ENCODE measurements at regions not wholly inside any gene's neighbourhood (a gene's known extent, or its start where the extent isn't known, plus 50 kb on each side); places are given as distances from the start of the nearest gene placed in this dataset.
A peak's percentile ranks its signal among the peaks of the same experiment; 100 is the strongest.
"Not testable (repeated sequence)": the region's sequence is repeated elsewhere in the genome, so short reads cannot be mapped to it uniquely, and the experiment has no call there.

DNA sequence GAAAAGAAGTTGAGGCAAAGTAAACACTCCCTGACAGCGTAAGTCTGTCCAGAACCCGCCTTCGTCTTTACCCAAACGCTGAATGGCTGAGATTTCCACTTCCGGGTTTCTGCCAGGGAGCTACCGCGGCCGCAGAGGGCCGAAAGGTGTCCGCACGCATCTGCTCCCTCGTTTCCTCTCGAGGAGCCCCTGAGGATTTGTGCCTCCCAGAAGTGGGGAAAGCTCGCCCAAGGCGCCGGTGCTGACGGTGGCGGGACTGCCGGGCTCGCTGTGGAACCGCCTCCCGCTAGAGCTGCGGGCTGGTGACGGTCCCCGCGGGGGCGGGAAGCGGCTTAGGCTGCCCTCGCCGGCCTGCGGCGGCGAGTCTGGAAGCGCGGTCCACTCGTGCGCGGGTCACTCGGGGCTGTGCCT, 1760.2 kb upstream of the DEFB115 start:
- Histone ChIP-seq H3K4me1 (ENCODE audit: control insufficient read depth in 1 of 2, insufficient read depth in 2 of 2, low read length in 2 of 2) (no peaks in the 10 kb centered on the region), H3K9me3 (ENCODE audit: control insufficient read depth in 1 of 2, low read length in 2 of 2) (peaks cover 0 to 9% of the 10 kb centered on the region in 2 donors), H3K27me3 (ENCODE audit: low read depth, low read length) (no peaks in the 10 kb centered on the region), H3K4me3 (ENCODE audit: low read depth in 1 of 2, low read length in 2 of 2) (peak overlapping the region in 1 of 2 donors; percentile 2), H3K27ac (ENCODE audit: low read length) (no peak overlapping the region), H3K36me3 (ENCODE audit: control insufficient read depth in 1 of 2, insufficient read depth in 2 of 2, low read length in 2 of 2) (no peaks in the 10 kb centered on the region)

DNA sequence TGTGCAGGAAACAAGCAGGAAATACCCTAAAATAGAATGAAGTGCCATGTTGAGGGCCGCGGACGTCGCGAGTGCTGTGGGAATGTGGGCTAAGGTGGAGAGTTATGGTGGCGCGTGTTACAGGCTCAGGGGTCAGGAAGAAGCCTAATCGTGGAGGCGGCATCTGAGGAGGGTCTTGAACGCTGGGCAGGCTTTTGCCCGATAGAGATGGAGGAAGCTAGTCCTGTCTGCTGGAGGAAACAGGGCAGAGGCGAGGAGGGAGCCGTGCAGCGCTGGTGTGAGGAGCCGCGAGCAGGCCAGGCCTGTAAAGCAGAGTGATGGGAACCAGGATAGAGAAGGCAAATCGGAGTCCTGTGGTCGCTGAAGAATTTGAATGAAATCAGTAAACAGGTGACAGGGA, 1759.8 kb upstream of the DEFB115 start:
- H3K36me3 ChIP-seq (ENCODE audit: control insufficient read depth in 1 of 2, insufficient read depth in 2 of 2, low read length in 2 of 2); H3K27ac ChIP-seq (ENCODE audit: low read length); H3K9me3 ChIP-seq (ENCODE audit: control insufficient read depth in 1 of 2, low read length in 2 of 2); H3K27me3 ChIP-seq (ENCODE audit: low read depth, low read length); H3K4me1 ChIP-seq (ENCODE audit: control insufficient read depth in 1 of 2, insufficient read depth in 2 of 2, low read length in 2 of 2): not testable (repeated sequence)
- H3K4me3 ChIP-seq (ENCODE audit: low read depth in 1 of 2, low read length in 2 of 2): peak overlapping the region in 1 of 2 donors; percentile 2

GRCh38 chr20:29500738-29501137, 1756.7 kb upstream of the DEFB115 start:
- not testable (repeated sequence) for H3K4me1 ChIP-seq (ENCODE audit: control insufficient read depth in 1 of 2, insufficient read depth in 2 of 2, low read length in 2 of 2); H3K27me3 ChIP-seq (ENCODE audit: low read depth, low read length); H3K9me3 ChIP-seq (ENCODE audit: control insufficient read depth in 1 of 2, low read length in 2 of 2); H3K4me3 ChIP-seq (ENCODE audit: low read depth in 1 of 2, low read length in 2 of 2); H3K27ac ChIP-seq (ENCODE audit: low read length); H3K36me3 ChIP-seq (ENCODE audit: control insufficient read depth in 1 of 2, insufficient read depth in 2 of 2, low read length in 2 of 2)

- H3K27me3 ChIP-seq (ENCODE audit: low read depth, low read length); H3K4me3 ChIP-seq (ENCODE audit: low read depth in 1 of 2, low read length in 2 of 2); H3K27ac ChIP-seq (ENCODE audit: low read length); H3K36me3 ChIP-seq (ENCODE audit: control insufficient read depth in 1 of 2, insufficient read depth in 2 of 2, low read length in 2 of 2); H3K4me1 ChIP-seq (ENCODE audit: control insufficient read depth in 1 of 2, insufficient read depth in 2 of 2, low read length in 2 of 2): not testable (repeated sequence)
- peaks cover 0 to 12% of the 10 kb centered on the region in 2 donors for H3K9me3 ChIP-seq (ENCODE audit: control insufficient read depth in 1 of 2, low read length in 2 of 2)
These were observed 1742.8 kb upstream of the DEFB115 start for GRCh38 chr20:29514634-29515033.

DNA sequence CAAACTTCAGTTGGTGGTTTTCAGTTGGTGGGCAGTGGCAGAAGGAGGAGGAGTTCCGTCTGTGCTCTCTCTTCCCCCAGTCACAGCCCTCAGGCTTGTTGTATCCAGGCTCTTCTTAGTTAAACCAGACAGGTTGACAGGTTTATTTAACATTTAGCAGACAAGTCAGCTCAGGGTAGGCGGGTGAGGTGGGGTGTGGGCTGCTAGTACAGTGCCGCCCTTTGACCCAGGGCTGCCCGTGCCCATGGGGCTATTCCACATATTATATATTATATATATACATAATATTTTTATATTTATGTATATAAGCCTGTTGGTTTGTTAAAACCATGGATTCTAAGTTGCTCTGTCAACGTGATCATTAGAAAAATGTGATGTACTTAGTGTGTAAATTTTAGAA, 1740.6 kb upstream of the DEFB115 start:
- H3K4me1 ChIP-seq (ENCODE audit: control insufficient read depth in 1 of 2, insufficient read depth in 2 of 2, low read length in 2 of 2); H3K27ac ChIP-seq (ENCODE audit: low read length); H3K27me3 ChIP-seq (ENCODE audit: low read depth, low read length); H3K36me3 ChIP-seq (ENCODE audit: control insufficient read depth in 1 of 2, insufficient read depth in 2 of 2, low read length in 2 of 2); H3K4me3 ChIP-seq (ENCODE audit: low read depth in 1 of 2, low read length in 2 of 2): not testable (repeated sequence)
- peaks cover 0 to 12% of the 10 kb centered on the region in 2 donors for H3K9me3 ChIP-seq (ENCODE audit: control insufficient read depth in 1 of 2, low read length in 2 of 2)

- not testable (repeated sequence) for H3K4me3 ChIP-seq (ENCODE audit: low read depth in 1 of 2, low read length in 2 of 2); H3K27ac ChIP-seq (ENCODE audit: low read length); H3K27me3 ChIP-seq (ENCODE audit: low read depth, low read length); H3K4me1 ChIP-seq (ENCODE audit: control insufficient read depth in 1 of 2, insufficient read depth in 2 of 2, low read length in 2 of 2); H3K9me3 ChIP-seq (ENCODE audit: control insufficient read depth in 1 of 2, low read length in 2 of 2); H3K36me3 ChIP-seq (ENCODE audit: control insufficient read depth in 1 of 2, insufficient read depth in 2 of 2, low read length in 2 of 2)
These were observed 1737.7 kb upstream of the DEFB115 start for GRCh38 chr20:29519610-29520241.

- H3K36me3 ChIP-seq (ENCODE audit: control insufficient read depth in 1 of 2, insufficient read depth in 2 of 2, low read length in 2 of 2); H3K27ac ChIP-seq (ENCODE audit: low read length); H3K4me1 ChIP-seq (ENCODE audit: control insufficient read depth in 1 of 2, insufficient read depth in 2 of 2, low read length in 2 of 2); H3K9me3 ChIP-seq (ENCODE audit: control insufficient read depth in 1 of 2, low read length in 2 of 2); H3K4me3 ChIP-seq (ENCODE audit: low read depth in 1 of 2, low read length in 2 of 2); H3K27me3 ChIP-seq (ENCODE audit: low read depth, low read length): not testable (repeated sequence)
These were observed 1723.8 kb upstream of the DEFB115 start for GRCh38 chr20:29533566-29534177.

GRCh38 chr20:29566901-29567635, 1690.4 kb upstream of the DEFB115 start:
- not testable (repeated sequence) for H3K9me3 ChIP-seq (ENCODE audit: control insufficient read depth in 1 of 2, low read length in 2 of 2); H3K27me3 ChIP-seq (ENCODE audit: low read depth, low read length); H3K36me3 ChIP-seq (ENCODE audit: control insufficient read depth in 1 of 2, insufficient read depth in 2 of 2, low read length in 2 of 2); H3K4me3 ChIP-seq (ENCODE audit: low read depth in 1 of 2, low read length in 2 of 2); H3K27ac ChIP-seq (ENCODE audit: low read length); H3K4me1 ChIP-seq (ENCODE audit: control insufficient read depth in 1 of 2, insufficient read depth in 2 of 2, low read length in 2 of 2)

GRCh38 chr20:29567671-29568070, 1689.8 kb upstream of the DEFB115 start:
- not testable (repeated sequence) for H3K27ac ChIP-seq (ENCODE audit: low read length); H3K4me3 ChIP-seq (ENCODE audit: low read depth in 1 of 2, low read length in 2 of 2); H3K9me3 ChIP-seq (ENCODE audit: control insufficient read depth in 1 of 2, low read length in 2 of 2); H3K27me3 ChIP-seq (ENCODE audit: low read depth, low read length); H3K4me1 ChIP-seq (ENCODE audit: control insufficient read depth in 1 of 2, insufficient read depth in 2 of 2, low read length in 2 of 2); H3K36me3 ChIP-seq (ENCODE audit: control insufficient read depth in 1 of 2, insufficient read depth in 2 of 2, low read length in 2 of 2)

DNA sequence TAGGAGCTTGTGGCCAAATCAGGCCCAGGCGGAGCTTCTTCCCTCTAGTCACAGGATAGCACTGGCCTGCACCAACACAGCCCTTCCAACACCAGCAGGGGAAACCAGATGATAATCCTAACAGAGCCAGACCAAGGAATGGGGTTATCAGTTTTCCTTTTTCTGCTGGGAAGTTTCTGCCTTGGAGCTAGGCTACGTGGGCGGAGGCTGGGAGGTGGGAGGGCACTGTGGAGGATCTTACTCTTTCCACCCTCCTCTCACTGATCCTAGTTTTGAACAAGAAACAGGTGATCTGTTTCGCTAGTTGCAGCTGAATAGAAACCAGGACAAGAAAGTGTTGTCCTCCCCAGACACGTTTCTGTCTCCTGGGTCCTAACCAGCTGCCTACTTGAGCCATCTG, 1687.3 kb upstream of the DEFB115 start:
- not testable (repeated sequence) for H3K4me3 ChIP-seq (ENCODE audit: low read depth in 1 of 2, low read length in 2 of 2); H3K27ac ChIP-seq (ENCODE audit: low read length); H3K4me1 ChIP-seq (ENCODE audit: control insufficient read depth in 1 of 2, insufficient read depth in 2 of 2, low read length in 2 of 2); H3K27me3 ChIP-seq (ENCODE audit: low read depth, low read length); H3K36me3 ChIP-seq (ENCODE audit: control insufficient read depth in 1 of 2, insufficient read depth in 2 of 2, low read length in 2 of 2); H3K9me3 ChIP-seq (ENCODE audit: control insufficient read depth in 1 of 2, low read length in 2 of 2)

GRCh38 chr20:29589530-29589929, 1667.9 kb upstream of the DEFB115 start:
- not testable (repeated sequence) for H3K4me3 ChIP-seq (ENCODE audit: low read depth in 1 of 2, low read length in 2 of 2); H3K27me3 ChIP-seq (ENCODE audit: low read depth, low read length); H3K27ac ChIP-seq (ENCODE audit: low read length)

GRCh38 chr20:29604163-29604562, 1653.3 kb upstream of the DEFB115 start:
- not testable (repeated sequence) for H3K9me3 ChIP-seq (ENCODE audit: control insufficient read depth in 1 of 2, low read length in 2 of 2); H3K36me3 ChIP-seq (ENCODE audit: control insufficient read depth in 1 of 2, insufficient read depth in 2 of 2, low read length in 2 of 2); H3K27ac ChIP-seq (ENCODE audit: low read length); H3K4me1 ChIP-seq (ENCODE audit: control insufficient read depth in 1 of 2, insufficient read depth in 2 of 2, low read length in 2 of 2); H3K27me3 ChIP-seq (ENCODE audit: low read depth, low read length); H3K4me3 ChIP-seq (ENCODE audit: low read depth in 1 of 2, low read length in 2 of 2)

More at GRCh38 chr20:29589530-29589929, 1667.9 kb upstream of the DEFB115 start:
- H3K4me1 ChIP-seq (ENCODE audit: control insufficient read depth in 1 of 2, insufficient read depth in 2 of 2, low read length in 2 of 2); H3K9me3 ChIP-seq (ENCODE audit: control insufficient read depth in 1 of 2, low read length in 2 of 2); H3K36me3 ChIP-seq (ENCODE audit: control insufficient read depth in 1 of 2, insufficient read depth in 2 of 2, low read length in 2 of 2): not testable (repeated sequence)

Data from muscle layer of duodenum (tissue), 2 donors.